Trophoblast cell (in vitro differentiated cells and primary cell): ENCODE measurements at regions not wholly inside any gene's neighbourhood (a gene's known extent, or its start where the extent isn't known, plus 50 kb on each side); places are given as distances from the start of the nearest gene placed in this dataset.

Experiments
- DNase-seq, 2 donors: peaks; one replicate each; pipeline ENCODE4 v3.0.0-alpha.2; 2016
- H2AFZ ChIP-seq: 2 replicates; pipeline ENCODE4 v1.6.1; 2013; ENCODE audit warnings: low read length, moderate library complexity, mild to moderate bottlenecking; ENCODE audit not compliant: insufficient read depth, poor library complexity
- H2AK5ac ChIP-seq: 2 replicates; pipeline ENCODE4 v1.6.1; 2013; ENCODE audit warnings: mild to moderate bottlenecking, low read length
- H2BK120ac ChIP-seq: 2 replicates; pipeline ENCODE4 v1.6.1; 2013; ENCODE audit warnings: low read length, mild to moderate bottlenecking, moderate library complexity; ENCODE audit not compliant: insufficient read depth, poor library complexity
- H2BK12ac ChIP-seq: 2 replicates; pipeline ENCODE4 v1.6.1; 2013; ENCODE audit warnings: mild to moderate bottlenecking, low read length, moderate library complexity
- H2BK5ac ChIP-seq: 2 replicates; pipeline ENCODE4 v1.6.1; 2013; ENCODE audit warnings: low read length, low read depth, moderate library complexity, mild to moderate bottlenecking; ENCODE audit not compliant: poor library complexity
- H3K14ac ChIP-seq: 2 replicates; pipeline ENCODE4 v1.6.1; 2013; ENCODE audit warnings: mild to moderate bottlenecking, low read length
- H3K18ac ChIP-seq: 2 replicates; pipeline ENCODE4 v1.6.1; 2013; ENCODE audit warnings: mild to moderate bottlenecking, low read length
- H3K23ac ChIP-seq: 2 replicates; pipeline ENCODE4 v1.6.1; 2013; ENCODE audit warnings: low read length
- H3K27ac ChIP-seq: 2 replicates; pipeline ENCODE4 v1.5.1; 2013; ENCODE audit warnings: low read depth, mild to moderate bottlenecking, inconsistent platforms, low read length, moderate library complexity
- H3K27me3 ChIP-seq: 2 replicates; pipeline ENCODE4 v1.6.1; 2013; ENCODE audit warnings: inconsistent platforms, mild to moderate bottlenecking, low read length, moderate library complexity; ENCODE audit not compliant: insufficient read depth
- H3K36me3 ChIP-seq, 2 experiments: 1 replicate in 1 of 2; 2 replicates in 1 of 2; pipeline ENCODE4 v1.6.1; 2013; ENCODE audit warnings: low read length in 2 of 2, mild to moderate bottlenecking in 2 of 2, moderate library complexity in 1 of 2; ENCODE audit not compliant: insufficient read depth in 2 of 2, control insufficient read depth in 1 of 2
- H3K4ac ChIP-seq: 2 replicates; pipeline ENCODE4 v1.6.1; 2013; ENCODE audit warnings: low read depth, mild to moderate bottlenecking, low read length, moderate library complexity
- H3K4me1 ChIP-seq, 2 experiments: 1 replicate in 1 of 2; 2 replicates in 1 of 2; pipeline ENCODE4 v1.6.1; 2013; ENCODE audit warnings: low read length in 2 of 2, mild to moderate bottlenecking in 2 of 2, moderate library complexity in 1 of 2; ENCODE audit not compliant: insufficient read depth in 2 of 2, control insufficient read depth in 1 of 2
- H3K4me2 ChIP-seq: 2 replicates; pipeline ENCODE4 v1.6.1; 2013; ENCODE audit warnings: inconsistent platforms, mild to moderate bottlenecking, low read length, moderate library complexity
- H3K4me3 ChIP-seq: 2 replicates; pipeline ENCODE4 v1.5.1; 2013; ENCODE audit warnings: mild to moderate bottlenecking, low read depth, low read length, inconsistent platforms
- H3K79me1 ChIP-seq: one replicate; pipeline ENCODE4 v1.6.1; 2013; ENCODE audit warnings: low read length
- H3K79me2 ChIP-seq: 2 replicates; pipeline ENCODE4 v1.6.1; 2013; ENCODE audit warnings: low read length, mild to moderate bottlenecking; ENCODE audit not compliant: control insufficient read depth, insufficient read depth, poor library complexity
- H3K9ac ChIP-seq: 2 replicates; pipeline ENCODE4 v1.6.1; 2013; ENCODE audit warnings: mild to moderate bottlenecking, low read length
- H3K9me3 ChIP-seq: 2 replicates; pipeline ENCODE4 v1.6.1; 2013; ENCODE audit warnings: low read depth, mild to moderate bottlenecking, control low read depth, inconsistent platforms, low read length; ENCODE audit not compliant: insufficient read depth
- H4K12ac ChIP-seq: 2 replicates; pipeline ENCODE4 v1.6.1; 2013; ENCODE audit warnings: low read depth, mild to moderate bottlenecking, low read length, moderate library complexity
- H4K8ac ChIP-seq: 2 replicates; pipeline ENCODE4 v1.6.1; 2013; ENCODE audit warnings: low read depth, mild to moderate bottlenecking, low read length, moderate library complexity
- H4K91ac ChIP-seq: one replicate; pipeline ENCODE4 v1.6.1; 2013; ENCODE audit warnings: low read depth, mild to moderate bottlenecking, low read length, moderate library complexity
- WGBS: extraction: QIAGEN DNeasy Blood & Tissue Kit; methylation state at CpG from one replicate; pipeline ENCODE4 v1.1.7; 2013; ENCODE audit warnings: missing lambda C conversion rate; ENCODE audit not compliant: insufficient read length, insufficient coverage; ENCODE audit errors: extremely low coverage; 5-methylcytosine and 5-hydroxymethylcytosine counted together

- no peak overlapping the region for H3K23ac ChIP-seq
- no peak overlapping the region for H4K8ac ChIP-seq
- H2BK12ac ChIP-seq, result no peak overlapping the region
- no peak overlapping the region for H3K9ac ChIP-seq
- no peak for DNase-seq
- WGBS, result no CpG with 5 or more reads among the region's 2 CpGs
- peaks cover 2% of the 10 kb centered on the region for H3K9me3 ChIP-seq
- no peak overlapping the region for H3K4me3 ChIP-seq
- H4K12ac ChIP-seq, result no peak overlapping the region
- H3K79me1 ChIP-seq, result no peaks in the 10 kb centered on the region
- H3K14ac ChIP-seq, result no peak overlapping the region
- H3K27me3 ChIP-seq, result no peaks in the 10 kb centered on the region
- no peaks in the 10 kb centered on the region for H3K4me1 ChIP-seq
- no peaks in the 10 kb centered on the region for H3K36me3 ChIP-seq
- no peak overlapping the region for H2AK5ac ChIP-seq
- H2BK120ac ChIP-seq, result no peak overlapping the region
- H3K27ac ChIP-seq, result no peak overlapping the region
- H3K18ac ChIP-seq, result no peak overlapping the region
- H4K91ac ChIP-seq, result no peak overlapping the region
- no peaks in the 10 kb centered on the region for H3K79me2 ChIP-seq
- H2AFZ ChIP-seq, result no peak overlapping the region
- no peak overlapping the region for H2BK5ac ChIP-seq
- no peak overlapping the region for H3K4me2 ChIP-seq
- no peak overlapping the region for H3K4ac ChIP-seq
Observed at GRCh38 chr5:5683174-5683573, 260.7 kb downstream of the ICE1 start.

DNA sequence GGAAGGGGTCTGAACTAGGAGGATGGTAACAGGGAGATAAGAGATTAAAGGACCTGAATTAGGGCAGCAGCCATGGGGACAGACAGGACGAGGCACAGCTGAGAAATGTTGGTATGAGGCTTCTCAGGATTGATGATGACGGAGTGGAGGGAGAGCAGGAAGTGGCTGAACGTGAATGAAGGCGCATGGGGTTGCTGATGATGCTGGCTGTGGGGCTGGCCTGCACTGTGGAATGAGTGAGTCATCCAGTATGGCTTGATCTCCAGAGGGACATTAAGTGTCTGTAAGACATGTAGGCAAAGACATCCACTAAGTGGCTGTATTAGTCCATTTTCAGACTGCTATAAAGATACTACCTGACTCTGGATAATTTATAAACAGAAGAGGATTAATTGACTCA, 256.4 kb downstream of the ICE1 start:
- H3K9me3 ChIP-seq, result peaks cover 2% of the 10 kb centered on the region
- no peak overlapping the region for H2BK12ac ChIP-seq
- H3K4me2 ChIP-seq, result no peak overlapping the region
- no CpG with 5 or more reads among the region's 4 CpGs for WGBS
- H2BK5ac ChIP-seq, result no peak overlapping the region
- no peak overlapping the region for H4K91ac ChIP-seq
- no peak overlapping the region for H3K9ac ChIP-seq
- no peak overlapping the region for H2AK5ac ChIP-seq
- no peak overlapping the region for H3K14ac ChIP-seq
- H2AFZ ChIP-seq, result no peak overlapping the region
- H4K8ac ChIP-seq, result no peak overlapping the region
- no peak overlapping the region for H4K12ac ChIP-seq
- H3K4ac ChIP-seq, result no peak overlapping the region
- H3K79me2 ChIP-seq, result no peaks in the 10 kb centered on the region
- H3K23ac ChIP-seq, result no peak overlapping the region
- no peaks in the 10 kb centered on the region for H3K4me1 ChIP-seq
- H3K4me3 ChIP-seq, result no peak overlapping the region
- H3K79me1 ChIP-seq, result no peaks in the 10 kb centered on the region
- peak; percentile 55 to 60 for DNase-seq
- H3K27ac ChIP-seq, result no peak overlapping the region
- no peak overlapping the region for H3K18ac ChIP-seq
- no peak overlapping the region for H2BK120ac ChIP-seq
- no peaks in the 10 kb centered on the region for H3K27me3 ChIP-seq
- no peaks in the 10 kb centered on the region for H3K36me3 ChIP-seq

DNA sequence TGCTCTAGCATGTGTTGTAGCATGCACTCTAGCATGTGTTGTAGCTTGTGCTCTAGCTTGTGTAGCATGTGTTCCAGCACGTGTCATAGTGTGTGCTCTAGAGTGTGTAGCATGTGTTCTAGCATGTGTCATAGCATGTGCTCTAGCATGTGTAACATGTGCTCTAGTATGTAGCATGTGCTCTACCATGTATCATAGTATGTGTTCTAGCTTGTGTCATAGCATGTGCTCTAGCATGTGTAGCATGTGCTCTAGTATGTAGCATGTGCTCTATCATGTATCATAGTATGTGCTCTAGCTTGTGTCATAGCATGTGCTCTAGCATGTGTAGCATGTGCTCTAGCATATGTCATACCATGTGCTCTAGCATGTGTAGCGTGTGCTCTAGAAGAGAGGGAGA, 255.3 kb downstream of the ICE1 start:
- H2BK5ac ChIP-seq, result no peak overlapping the region
- H2AFZ ChIP-seq, result no peak overlapping the region
- H3K18ac ChIP-seq, result no peak overlapping the region
- no peak overlapping the region for H4K91ac ChIP-seq
- no peak overlapping the region for H2AK5ac ChIP-seq
- DNase-seq, result no peak
- no peak overlapping the region for H4K12ac ChIP-seq
- H4K8ac ChIP-seq, result no peak overlapping the region
- no peak overlapping the region for H3K4me2 ChIP-seq
- no peak overlapping the region for H3K14ac ChIP-seq
- H3K23ac ChIP-seq, result peak overlapping the region; percentile 5
- peaks cover 2% of the 10 kb centered on the region for H3K9me3 ChIP-seq
- no peaks in the 10 kb centered on the region for H3K79me1 ChIP-seq
- no peaks in the 10 kb centered on the region for H3K27me3 ChIP-seq
- no peak overlapping the region for H3K27ac ChIP-seq
- H3K9ac ChIP-seq, result no peak overlapping the region
- H3K36me3 ChIP-seq, result no peaks in the 10 kb centered on the region
- H3K4me1 ChIP-seq, result no peaks in the 10 kb centered on the region
- H3K4ac ChIP-seq, result no peak overlapping the region
- no peaks in the 10 kb centered on the region for H3K79me2 ChIP-seq
- no peak overlapping the region for H3K4me3 ChIP-seq
- H2BK120ac ChIP-seq, result no peak overlapping the region
- H2BK12ac ChIP-seq, result no peak overlapping the region
- WGBS, result no CpG with 5 or more reads among the region's 2 CpGs

- Histone ChIP-seq H3K9ac (no peak overlapping the region), H3K36me3 (no peaks in the 10 kb centered on the region), H2AFZ (no peak overlapping the region), H3K79me1 (no peaks in the 10 kb centered on the region), H3K27ac (no peak overlapping the region), H2AK5ac (no peak overlapping the region), H3K4ac (no peak overlapping the region), H4K12ac (no peak overlapping the region), H3K14ac (no peak overlapping the region), H3K4me3 (no peak overlapping the region), H3K9me3 (no peaks in the 10 kb centered on the region), H3K4me1 (no peaks in the 10 kb centered on the region), H2BK12ac (no peak overlapping the region), H4K91ac (no peak overlapping the region), H3K23ac (no peak overlapping the region), H3K79me2 (no peaks in the 10 kb centered on the region), H3K27me3 (no peaks in the 10 kb centered on the region), H4K8ac (no peak overlapping the region), H2BK120ac (no peak overlapping the region), H3K4me2 (no peak overlapping the region), H3K18ac (no peak overlapping the region), H2BK5ac (no peak overlapping the region)
- DNase-seq, result no peak
- WGBS, result no CpG with 5 or more reads among the region's 3 CpGs
Observed at GRCh38 chr5:5676218-5676617, 253.7 kb downstream of the ICE1 start.
